DMS79 treated with DMSO at 0.1 percent for 48 hours (cell line): ENCODE measurements at regions not wholly inside any gene's neighbourhood (a gene's known extent, or its start where the extent isn't known, plus 50 kb on each side); places are given as distances from the start of the nearest gene placed in this dataset.
"Not testable (repeated sequence)": the region's sequence is repeated elsewhere in the genome, so short reads cannot be mapped to it uniquely, and the experiment has no call there.

Experiments used
- DNase-seq: peaks from one replicate; lab custom pipeline; 2025; lab: John Stamatoyannopoulos, UW

DNA sequence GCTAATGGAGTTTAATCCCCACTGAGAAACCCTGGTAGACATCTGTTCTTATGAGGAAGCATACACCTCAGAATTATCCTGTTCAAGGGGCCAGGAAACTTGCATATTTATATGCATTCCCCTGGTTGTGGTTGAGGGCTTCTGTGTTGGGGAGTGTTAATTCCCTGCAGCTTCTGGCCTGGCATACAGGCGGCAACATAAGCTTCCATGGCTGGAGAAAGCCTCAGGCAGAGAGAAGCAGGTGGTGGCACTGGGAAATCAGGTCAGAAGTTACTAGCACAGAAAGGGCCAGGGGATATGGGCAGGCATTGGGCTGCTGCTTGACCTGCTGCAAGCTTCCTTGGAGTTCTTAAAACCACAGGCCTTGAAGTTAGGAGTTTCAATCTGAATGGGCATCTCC is 166.1 kb upstream of the SEMA6A start:
- no peak for DNase-seq

DNA sequence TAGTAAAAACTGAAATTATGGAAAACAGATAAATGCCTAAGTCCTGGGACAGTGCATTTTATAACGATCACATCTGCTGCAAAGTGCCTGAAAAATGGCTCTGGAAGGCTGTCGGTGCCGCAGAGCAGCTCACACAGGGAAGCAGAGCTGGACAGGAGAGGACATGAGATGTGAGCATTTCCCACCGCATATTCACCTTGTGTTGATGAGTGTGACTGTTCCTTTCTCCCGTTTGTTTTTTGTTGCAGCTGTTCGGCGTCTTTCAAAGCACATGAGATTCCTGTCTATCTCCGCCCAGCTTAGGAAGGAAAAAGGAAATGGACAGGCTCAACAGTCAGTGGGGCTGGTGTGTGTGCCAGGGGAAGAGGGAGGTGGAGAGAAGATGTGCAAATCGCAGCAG is 164.9 kb upstream of the SEMA6A start:
- no peak for DNase-seq

DNA sequence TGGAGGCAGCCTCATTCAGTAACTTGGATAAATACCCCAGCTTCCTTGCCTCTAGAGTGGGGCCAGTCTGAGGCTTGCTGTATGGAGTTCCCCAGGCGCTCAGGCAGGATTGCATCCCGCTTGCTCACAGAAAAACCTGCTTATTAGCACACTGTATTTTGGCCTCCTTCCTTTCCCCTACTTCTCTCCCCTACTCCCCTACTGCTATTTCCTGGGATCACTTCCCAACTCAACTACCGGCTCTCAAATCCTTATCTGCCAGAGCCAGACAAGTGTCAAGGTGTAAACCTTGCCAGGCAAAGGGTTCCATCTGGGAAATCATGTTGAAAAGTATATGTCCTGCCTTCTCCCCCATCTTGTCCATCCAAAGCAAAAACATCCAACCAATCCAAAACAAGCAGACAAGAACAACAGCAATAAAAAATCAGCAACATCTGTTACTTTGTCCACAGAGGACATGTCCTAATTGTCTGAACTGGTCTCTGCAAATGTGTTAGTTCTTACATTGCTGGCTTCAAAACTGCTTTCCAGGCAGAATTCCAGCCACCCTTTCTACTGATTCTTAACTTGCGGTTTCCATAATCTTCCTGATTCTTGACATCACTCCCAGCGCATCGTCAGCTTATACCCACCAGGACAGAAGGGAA is 164.1 kb upstream of the SEMA6A start:
- DNase-seq = peak; percentile 31

- peak; percentile 64 for DNase-seq
These were observed 163.6 kb upstream of the SEMA6A start for GRCh38 chr5:116738239-116738614.

DNA sequence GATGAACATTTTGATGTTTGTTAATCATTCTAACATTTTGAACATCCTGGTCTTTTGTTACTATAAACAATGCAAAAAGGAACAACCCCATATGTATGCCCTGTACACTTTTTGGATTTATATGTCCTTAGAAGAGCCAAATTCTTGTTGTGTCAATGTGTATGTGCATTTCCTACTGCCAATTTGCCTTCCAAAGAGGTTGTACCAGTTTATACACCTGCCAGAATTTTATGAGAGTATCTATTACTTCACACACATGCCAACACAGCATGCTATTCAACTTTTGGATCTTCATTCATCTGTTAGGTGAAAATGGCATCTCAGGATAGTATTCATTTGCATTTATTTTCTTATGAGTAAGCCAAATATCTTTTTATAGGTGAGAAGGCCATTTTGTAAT is 162.0 kb upstream of the SEMA6A start:
- no peak for DNase-seq

DNA sequence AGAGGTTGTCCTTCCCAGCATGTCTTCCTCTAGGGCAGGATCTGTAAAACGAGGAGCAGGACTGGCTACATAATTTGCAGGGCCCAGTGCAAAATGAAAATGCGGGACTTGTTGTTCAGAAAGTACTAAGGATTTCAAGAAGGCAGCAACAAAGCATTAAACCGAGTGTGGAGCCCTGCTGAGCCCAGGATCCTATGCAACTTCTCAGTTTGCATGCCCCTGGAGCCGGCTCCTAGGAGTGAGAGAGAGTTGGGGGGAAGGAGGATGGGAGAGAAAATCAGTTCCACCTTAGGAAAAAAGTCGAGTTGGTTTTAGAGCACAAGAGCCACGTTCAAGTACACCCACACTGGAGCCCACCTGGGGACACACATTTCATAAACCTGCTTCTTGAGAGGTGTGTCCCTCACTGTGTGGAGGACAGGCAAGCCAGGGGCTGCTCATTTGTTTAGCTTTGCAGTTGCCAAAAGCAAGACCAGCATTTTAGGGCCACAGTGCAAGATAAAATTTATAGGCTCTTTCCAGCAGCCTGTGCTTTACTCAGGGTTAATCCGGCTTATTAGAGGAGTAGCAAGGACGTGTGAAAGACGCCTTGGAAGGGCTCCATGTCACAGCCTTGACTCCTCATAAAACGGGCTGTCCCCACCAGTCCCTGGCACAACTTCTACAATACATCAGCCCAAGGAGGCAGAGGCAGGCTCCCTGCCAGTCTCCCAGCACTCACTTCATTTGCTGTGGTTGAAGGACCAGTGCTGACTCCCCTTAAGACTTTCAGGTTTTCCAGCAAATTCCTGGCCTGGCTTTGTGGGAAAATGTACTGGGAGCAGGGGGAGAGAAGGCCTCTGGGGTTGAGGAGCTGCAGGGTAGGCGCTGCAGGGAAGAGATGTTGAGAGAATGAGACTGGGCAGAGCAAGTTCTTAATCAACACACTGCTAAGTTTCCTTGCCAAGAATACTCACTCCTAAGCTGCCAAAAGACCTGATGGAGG is 159.7 kb upstream of the SEMA6A start:
- peak; percentile 70 for DNase-seq

DNA sequence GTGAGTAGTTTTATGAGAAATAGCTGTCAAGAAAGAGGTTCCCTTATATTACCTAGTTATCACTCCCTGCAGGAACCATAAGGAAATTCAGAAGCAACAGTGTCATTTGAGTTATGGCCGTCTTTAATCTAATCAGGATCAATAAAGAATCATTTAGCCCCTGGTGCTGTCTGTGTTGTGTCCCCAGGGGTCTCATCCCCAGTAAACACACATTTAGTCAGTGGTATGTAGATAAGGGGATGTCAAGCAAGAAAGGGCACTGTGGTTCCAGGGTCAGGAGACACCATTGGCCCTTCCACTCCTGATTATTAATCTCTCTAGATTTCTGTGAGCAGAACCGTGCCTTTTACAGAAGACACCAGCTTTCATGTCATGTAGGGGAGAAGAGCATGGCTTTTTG is 158.0 kb upstream of the SEMA6A start:
- no peak for DNase-seq

- no peak for DNase-seq
These were observed 156.8 kb upstream of the SEMA6A start for GRCh38 chr5:116731432-116731831.

DNA sequence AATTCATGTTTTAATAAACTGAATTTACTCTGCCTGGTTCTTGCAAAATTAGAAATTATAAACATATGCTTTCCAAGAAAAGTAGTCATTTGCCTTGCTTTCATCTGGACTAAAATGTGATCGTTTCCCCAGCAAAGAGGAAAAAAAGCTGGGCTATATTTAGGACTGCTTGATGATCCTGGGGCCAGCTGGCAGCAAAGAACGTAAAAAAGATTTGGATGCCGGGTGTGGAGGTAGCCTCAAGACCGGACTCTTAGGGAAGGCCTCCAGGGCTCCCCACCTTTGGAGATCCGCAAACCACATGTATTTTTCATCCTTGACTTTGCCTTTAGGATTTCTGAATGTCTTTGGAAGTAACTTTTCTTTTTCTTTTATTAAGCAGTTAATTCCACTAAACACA is 156.1 kb upstream of the SEMA6A start:
- DNase-seq = no peak

GRCh38 chr5:116730185-116730584 is 155.6 kb upstream of the SEMA6A start:
- DNase-seq = no peak

- no peak for DNase-seq
These were observed 152.6 kb upstream of the SEMA6A start for GRCh38 chr5:116727248-116727647.

- DNase-seq = not testable (repeated sequence)
These were observed 151.6 kb upstream of the SEMA6A start for GRCh38 chr5:116726180-116726579.

- DNase-seq = no peak
These were observed 150.3 kb upstream of the SEMA6A start for GRCh38 chr5:116724971-116725370.

GRCh38 chr5:116722651-116723050 is 148.0 kb upstream of the SEMA6A start:
- DNase-seq = no peak

DNA sequence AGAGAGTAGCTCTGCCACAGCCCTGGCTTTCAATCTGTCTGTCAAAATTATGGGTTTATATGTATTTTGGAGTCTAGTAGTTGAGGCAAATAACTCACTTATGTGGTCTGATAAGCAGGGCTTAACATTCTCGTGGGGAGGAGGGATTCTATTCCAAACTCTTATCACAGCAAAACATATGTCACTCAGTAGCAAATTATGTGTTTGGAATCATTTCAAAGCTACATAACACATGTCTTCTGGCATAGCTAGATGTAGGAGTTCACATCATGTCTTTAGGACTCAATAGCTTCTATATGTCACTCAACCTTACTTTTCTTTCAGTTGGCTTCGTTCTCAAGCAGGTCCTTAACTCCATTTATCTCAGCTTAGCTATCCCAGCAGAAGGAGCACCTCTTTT is 144.5 kb upstream of the SEMA6A start:
- DNase-seq = no peak

GRCh38 chr5:116718317-116718716 is 143.7 kb upstream of the SEMA6A start:
- no peak for DNase-seq

DNA sequence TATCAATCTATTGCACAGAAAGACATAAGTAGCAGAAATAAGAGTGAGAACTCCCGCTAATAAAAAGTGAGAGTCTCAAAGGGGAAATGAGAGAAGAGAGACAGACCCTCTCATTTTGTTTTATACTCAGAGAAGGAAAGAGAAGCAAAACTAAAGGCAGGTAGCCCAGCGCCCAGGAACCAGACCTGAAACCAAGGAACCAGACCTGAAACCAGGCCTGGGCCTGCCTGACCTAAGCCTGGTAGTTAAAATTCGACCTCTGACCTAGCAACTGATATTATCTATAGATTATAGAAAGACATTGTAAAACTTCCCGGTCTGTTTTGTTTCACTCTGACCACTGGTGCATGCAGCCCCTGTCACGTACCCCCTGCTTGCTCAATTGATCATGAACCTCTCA is 134.5 kb upstream of the SEMA6A start:
- DNase-seq = no peak

DNA sequence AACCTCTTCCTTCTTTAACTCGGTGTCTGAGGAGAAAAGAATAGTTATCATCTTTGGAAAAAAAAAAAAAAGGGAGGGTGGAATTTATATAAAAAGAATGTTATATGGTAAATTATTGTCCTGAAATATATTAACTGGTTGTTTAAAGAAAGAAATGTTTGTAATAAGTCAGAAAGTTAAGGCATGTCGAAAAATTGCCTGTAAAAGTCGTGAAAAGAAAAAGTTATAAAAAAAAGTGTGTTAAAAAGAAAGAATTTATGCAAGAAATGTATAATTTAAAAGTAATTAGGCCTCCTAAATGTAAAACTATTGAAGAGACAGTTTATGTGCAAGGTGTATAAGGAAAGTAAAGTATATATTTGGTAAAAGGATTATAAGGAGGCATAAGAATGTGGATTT is 130.5 kb upstream of the SEMA6A start:
- DNase-seq = not testable (repeated sequence)

DNA sequence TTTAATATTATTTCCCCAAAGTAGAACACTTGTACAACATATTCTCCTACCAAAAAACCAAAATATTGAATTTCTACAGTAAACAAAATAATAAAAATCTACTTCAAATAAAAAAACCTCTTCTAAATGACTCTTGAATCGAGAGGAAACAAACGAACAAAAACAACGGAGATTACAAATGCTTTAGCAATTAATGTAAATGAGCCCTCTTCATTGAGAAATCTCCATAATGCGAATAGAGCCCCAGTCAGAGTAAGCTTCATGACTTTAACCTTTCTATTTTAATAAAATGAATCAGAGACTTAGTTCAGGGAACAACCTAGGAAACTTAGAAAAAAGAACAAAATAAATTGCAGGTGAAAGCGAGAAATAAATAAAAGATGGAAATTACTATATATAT is 129.3 kb upstream of the SEMA6A start:
- peak; percentile 36 for DNase-seq

DNA sequence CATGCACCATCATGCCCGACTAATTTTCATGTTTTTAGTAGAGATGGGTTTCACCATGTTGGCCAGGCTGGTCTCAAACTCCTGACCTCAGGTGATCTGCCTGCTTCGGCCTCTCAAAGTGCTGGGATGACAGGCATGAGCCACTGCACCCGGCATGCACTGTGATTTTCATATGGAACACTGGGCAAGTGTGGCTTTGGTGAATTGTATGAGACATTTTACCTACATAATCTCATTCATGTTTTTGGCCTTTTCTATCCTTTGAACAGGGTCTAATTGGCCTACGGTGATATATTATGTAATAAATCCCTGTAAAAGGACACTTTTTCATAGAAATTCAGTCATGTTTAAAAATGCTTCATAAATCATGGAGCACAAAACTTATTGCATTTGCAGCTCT is 128.7 kb upstream of the SEMA6A start:
- DNase-seq = peak; percentile 53

DNA sequence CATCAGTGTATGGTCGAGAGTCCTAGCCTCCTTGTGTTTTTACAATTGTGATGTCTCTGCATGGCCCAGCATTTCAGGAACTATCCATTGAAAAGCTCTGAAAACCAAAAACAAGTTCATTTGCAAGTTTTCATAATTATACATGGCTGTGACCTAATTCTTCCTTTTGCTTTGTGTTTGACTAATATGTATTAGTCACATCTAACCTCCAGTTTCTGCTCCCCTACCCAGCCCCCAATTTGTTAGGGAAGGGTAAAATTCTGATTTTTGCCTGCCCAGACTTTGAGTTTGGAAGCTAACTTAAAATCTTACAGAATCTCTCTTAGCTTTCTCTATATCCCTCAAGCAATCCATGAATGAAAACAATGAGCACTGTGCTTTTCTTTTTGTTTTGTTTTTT is 128.2 kb upstream of the SEMA6A start:
- no peak for DNase-seq

- DNase-seq = no peak
These were observed 124.7 kb upstream of the SEMA6A start for GRCh38 chr5:116699332-116699731.

DNA sequence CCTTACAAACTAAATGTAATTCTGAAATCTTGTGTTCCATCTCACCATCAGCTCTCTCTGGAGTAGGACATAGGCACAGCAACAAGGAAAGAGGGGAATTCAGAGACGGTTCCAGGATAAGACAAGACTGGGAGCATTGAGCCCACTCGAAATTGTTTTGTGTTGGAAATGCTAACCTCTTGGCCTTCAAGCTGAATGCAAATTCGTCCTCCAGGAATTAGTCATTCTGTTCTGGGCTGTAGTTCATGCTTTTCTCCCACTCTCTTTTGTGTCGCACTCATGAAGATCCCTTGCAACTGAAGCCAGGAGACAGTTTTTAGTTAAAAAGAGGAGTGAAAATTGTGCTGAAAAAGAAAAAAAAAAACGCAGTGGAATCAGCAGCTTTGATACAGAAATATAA is 121.7 kb upstream of the SEMA6A start:
- DNase-seq = no peak
